Amniotic stem cell (primary cell): ENCODE measurements at regions not wholly inside any gene's neighbourhood (a gene's known extent, or its start where the extent isn't known, plus 50 kb on each side); places are given as distances from the start of the nearest gene placed in this dataset.

ENCODE experiments used
- DNase-seq: peaks from one replicate; lab custom pipeline; 2025; lab: John Stamatoyannopoulos, UW

GRCh38 chr5:89930591-89931392 is 478.8 kb downstream of the CETN3 start:
- peak; percentile 11 for DNase-seq

DNA sequence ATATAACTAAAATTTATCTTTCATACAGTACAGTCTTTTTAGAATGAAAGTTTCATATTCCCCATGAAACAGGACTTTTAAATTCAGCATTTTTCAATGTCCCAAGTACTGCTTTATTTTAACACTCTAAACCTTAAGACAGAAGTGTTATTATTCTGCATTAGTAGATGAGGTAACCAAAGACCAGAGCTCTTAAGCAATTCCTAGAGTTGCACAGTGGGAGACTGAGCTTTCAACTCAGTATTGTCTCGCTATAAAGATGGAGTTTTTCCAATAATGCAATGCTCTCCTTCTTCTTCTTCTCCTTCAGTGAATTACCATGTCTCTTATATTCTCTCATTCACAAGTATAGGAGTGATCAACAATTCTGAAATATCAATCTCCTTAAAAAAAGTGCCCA is 479.7 kb downstream of the CETN3 start:
- DNase-seq = no peak

DNA sequence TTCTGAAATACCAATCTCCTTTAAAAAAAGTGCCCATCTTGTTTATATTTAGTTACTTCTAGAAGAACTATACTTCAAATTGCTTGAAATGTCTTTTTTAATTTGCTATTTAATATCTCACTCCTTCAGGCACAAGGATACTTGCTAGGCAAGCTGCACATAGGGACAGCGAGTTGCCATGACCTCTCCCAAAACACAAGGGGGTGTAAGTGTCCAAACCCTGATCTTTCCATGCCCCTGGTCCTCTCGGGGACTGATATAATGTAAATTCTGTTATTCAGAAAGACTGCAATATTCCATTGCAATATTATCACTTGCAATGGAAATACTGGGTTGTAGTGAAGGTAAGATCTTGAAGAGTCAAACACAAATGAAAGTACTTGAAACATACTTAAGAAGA is 480.4 kb downstream of the CETN3 start:
- no peak for DNase-seq

- DNase-seq = no peak
Observed at GRCh38 chr5:89922161-89922560, 487.4 kb downstream of the CETN3 start.

- DNase-seq = no peak
Observed at GRCh38 chr5:89917112-89917511, 492.4 kb downstream of the CETN3 start.

- no peak for DNase-seq
Observed at GRCh38 chr5:89916131-89916530, 493.4 kb downstream of the CETN3 start.

- DNase-seq = no peak
Observed at GRCh38 chr5:89908876-89909275, 500.7 kb downstream of the CETN3 start.

DNA sequence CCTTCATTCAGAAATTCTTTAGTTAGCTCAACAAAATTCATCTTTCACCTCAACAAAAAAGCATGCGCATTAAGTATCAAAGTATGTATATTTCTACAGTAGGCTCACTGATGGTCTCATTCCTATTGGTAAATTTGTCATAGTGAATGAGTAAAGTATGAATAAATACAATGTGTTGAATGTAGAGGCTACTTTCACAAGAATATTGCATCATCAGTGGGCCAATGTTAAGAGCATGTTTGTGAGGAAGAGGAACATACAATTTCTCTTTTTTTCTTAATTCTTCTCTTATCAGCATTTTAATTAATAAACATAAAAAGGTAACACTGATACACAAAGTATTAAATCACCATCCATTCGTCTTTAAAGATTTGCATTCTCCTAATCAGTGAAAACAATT is 505.1 kb downstream of the CETN3 start:
- DNase-seq = no peak

DNA sequence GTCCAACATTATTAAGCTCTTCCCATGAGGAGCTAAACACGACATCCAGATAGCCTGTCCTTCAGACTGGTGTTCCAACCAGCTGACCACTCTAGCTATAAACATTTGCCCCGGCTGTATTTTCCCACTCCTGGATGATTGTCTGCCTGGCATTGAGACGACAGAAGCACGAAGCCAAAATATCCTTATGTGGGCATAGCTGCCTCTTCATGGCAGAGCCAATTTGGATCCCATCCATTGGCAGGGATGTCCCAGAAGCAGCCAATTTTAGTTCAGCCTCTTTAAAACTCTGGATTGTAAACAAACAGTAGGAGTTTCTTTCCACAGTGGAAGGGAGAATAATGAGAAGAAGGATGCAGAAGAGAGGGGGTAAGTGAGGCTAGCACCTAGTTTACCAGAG is 507.6 kb downstream of the CETN3 start:
- no peak for DNase-seq

DNA sequence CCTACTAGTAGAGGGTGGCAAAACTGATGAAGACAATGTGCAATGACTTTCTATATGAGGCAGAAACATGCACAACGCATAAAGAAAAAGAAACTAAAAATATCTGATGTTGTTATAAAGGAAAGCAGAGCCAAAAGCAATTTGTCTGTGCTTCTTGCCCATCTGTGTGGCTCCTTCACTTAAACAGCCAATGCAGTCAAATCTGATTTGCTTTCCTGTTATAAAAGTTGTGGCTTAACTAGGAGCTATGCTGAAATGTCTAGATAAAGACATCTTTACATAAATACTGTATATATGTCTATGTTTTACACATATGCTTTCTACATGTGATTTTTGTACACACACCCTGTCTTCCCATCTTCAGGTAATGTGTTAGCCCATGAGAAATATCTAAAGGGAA is 508.2 kb downstream of the CETN3 start:
- no peak for DNase-seq

- DNase-seq = no peak
Observed at GRCh38 chr5:89900346-89900745, 509.2 kb downstream of the CETN3 start.

DNA sequence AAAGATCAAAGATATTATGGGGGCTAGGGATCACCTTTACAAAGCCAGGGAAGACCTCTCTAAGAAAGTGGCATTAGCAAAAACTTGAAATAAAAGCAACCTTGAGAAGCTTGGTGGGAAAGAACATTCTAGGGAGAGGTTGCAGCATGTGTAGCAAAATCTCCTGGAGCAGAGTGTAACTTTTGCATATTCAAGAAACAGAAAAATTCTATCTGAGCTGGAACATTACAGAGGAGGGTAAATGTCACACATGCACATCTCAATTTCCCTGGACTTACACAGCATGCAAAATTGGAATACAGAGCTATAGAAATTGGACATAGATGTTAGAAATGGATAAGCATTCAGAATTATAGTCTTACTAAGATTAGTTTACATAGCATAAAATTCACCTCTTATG is 510.0 kb downstream of the CETN3 start:
- DNase-seq = no peak

DNA sequence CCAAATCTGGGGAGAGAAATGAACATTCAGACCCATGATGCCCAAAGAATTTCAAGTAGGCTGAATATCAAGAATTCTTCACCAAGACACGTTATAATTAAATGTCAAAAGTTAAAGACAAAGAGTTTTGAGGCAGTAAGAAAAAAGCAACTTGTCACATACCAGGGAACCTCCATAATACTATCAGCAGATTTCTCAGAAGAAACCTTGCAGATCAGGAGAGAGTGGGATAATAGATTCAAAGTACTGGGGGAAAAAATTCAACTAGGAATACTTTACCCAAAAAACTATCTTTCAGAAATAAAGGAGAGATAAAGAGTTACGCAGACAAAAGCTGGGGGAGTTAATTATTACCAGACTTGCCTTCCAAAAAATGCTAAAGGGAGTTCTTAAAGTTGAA is 516.0 kb downstream of the CETN3 start:
- DNase-seq = no peak

DNA sequence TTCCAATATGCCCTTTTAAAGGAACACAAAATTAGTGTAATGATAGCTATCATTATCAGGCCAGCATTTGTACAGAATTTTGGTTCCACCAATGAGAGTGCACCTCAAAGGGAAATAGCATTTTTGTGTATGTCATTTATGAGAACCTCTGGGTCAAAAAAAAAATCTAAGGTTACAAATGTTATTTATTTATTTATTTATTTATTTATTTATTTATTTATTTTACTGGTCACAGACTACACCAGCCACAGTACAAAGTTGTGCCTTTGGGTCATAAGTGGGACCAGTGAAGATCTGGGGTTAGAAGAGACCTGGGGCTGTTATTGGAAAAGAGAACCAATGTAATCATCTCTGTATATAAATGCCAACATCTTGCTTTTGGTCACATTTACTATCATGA is 523.9 kb downstream of the CETN3 start:
- no peak for DNase-seq

DNA sequence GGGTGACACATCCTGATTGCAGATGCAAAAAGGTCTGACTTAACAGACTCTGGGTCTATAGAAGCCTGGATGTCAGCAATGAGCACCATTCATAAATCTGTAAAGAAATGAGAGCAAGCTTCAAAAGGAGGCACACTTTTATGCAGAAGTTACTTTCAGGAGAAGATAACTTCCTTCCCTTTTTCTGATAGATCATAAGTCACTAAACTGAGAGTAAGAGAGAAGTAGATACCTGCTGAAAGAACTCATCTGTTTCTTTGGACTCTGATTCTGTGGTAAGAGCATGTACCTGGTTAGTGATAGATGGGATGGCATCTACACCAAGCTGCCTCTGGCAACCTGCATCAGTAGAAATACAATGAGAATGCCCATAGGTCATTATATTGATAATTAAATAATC is 525.6 kb downstream of the CETN3 start:
- DNase-seq = no peak

DNA sequence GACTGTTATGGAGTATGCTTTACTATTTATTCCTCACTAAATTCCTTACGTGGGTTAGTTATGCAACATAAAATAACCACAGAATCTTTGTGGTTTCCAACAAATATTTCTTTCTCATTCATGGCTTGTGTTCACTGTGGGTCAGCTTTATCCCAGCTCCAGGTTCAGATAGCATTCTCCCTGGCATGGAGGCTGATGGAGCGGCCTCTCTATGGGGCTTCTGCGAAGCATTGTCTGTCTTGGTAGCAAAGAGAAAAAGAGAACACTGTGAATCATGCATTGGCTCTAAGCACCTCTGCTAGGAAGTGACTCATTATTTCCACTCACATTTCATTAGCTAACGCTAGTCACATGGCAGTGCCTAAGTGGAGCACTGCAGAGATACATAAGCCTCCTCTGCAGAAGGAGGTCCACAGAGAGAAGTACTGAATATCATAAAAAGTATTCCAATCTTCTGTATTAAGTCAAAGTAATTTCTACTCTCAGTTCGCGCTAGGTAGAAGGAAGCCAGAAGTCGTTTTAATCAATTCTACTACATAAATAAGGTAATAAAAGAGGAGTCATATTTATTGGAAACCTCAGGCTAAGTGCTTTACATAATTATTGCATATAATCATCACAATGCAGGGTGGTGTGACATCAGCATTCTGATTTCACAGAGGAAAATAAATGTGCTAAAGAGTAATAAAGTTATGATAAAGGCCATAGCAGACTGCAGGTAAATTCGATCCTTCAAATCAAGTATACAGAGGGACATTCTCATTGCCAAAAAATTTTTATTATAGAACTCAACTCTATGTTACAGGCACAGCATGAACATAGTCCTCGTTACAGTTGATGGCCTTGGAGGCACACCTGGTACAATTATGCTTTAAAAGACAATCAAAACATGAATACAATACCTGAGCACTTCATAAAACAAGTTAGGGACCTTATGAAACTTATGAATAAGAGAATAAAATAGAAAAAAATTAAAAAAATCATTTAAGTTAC is 531.1 kb downstream of the CETN3 start:
- peak; percentile 76 for DNase-seq

DNA sequence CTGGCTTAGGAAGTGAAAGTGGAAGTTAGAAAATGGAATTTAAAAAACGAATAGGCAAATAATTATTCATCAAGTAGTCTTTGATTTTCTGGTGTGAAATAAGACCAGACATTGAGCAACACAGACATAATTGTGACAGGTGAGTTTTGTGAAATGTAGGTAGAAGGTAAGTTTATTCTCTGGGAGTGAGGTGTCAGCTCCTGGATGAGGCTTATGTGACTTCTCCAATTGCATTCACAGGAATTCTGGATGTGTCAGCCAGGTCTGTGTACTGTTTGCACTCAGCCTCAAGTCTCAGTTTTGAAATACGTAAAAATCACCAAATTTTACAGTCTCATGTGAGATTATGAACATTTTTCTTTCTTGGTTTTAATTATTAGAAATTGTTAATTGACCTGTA is 537.6 kb downstream of the CETN3 start:
- no peak for DNase-seq

DNA sequence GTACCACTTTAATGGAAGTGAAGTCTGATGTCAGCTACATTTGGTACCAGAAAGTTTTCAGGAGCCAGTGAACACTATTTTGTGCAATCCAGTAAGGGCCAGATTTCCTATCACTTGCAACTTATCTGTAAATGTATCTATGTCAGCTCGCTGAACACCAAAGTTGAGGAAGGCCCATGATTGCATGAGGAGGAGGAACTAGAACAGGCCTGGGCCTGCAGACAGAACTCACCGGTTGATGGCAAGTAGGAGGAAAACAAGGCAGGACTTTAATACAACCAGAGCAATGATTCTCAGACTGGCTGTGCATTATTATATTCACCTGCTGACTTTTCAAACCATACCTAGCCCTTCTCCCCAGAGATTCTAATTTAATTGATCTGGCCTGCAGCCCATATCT is 540.2 kb downstream of the CETN3 start:
- DNase-seq = no peak

DNA sequence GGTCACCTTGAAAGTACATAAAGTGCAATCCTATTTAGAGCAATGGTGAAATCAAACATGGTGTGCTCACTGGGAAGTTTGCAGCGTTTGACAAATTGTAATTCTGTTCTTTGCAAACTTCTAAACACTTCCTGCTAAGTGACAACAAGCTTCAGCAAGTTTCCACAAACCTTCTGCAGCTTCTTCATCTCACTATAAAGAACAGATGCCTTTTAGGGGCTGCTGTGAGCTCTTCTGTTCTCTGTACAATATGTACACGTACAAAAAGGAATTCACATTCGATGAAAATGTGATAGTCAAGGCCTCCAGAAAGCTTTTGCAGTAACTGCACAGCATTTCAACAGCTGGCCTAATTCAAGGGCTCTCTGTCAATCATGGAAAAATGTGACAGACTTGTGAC is 543.1 kb downstream of the CETN3 start:
- DNase-seq = no peak

- no peak for DNase-seq
Observed at GRCh38 chr5:89864941-89865340, 544.6 kb downstream of the CETN3 start.

DNA sequence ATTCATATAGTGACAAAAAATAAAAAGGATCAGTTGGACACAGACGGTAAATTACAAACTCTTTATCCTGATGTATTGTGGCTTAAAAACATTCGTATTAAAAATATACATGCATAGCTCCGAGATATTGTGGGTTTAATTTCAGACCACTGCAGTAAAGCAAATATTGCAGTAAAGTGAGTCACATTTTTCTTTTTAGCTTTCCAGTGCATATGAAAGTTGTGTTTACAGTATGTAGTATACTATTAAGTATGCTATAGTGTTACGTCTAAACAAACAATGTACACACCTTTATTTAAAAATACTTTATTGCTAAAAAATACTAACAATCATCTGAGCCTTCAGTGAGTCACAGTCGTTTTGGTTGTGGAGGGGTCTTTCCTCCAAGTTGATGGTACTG is 551.8 kb downstream of the CETN3 start:
- no peak for DNase-seq

DNA sequence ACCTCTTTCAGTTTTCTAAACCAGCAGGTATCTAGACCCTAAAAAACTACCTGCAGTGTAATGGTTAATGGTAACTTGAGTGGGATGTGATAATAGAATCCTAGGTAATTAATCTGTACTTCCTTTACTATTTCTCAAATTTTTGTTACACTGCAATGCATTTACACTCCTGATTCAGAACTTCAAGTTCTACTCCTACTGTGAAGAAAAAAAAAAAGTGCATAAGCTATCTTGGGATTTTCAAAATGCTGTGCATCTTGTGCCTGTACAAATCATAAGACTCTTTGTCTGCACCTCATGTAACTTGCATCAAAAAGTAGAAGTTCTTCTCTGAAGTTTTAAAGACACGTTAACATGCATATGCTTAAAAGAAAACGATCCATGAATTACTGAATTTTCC is 554.1 kb downstream of the CETN3 start:
- no peak for DNase-seq

GRCh38 chr5:89851911-89852310 is 557.6 kb downstream of the CETN3 start:
- no peak for DNase-seq
